Epithelial cell of proximal tubule (primary cell): ENCODE measurements at regions not wholly inside any gene's neighbourhood (a gene's known extent, or its start where the extent isn't known, plus 50 kb on each side); places are given as distances from the start of the nearest gene placed in this dataset.
"Not testable (repeated sequence)": the region's sequence is repeated elsewhere in the genome, so short reads cannot be mapped to it uniquely, and the experiment has no call there.

Source experiments
- DNase-seq: peaks from one replicate; pipeline ENCODE4 v3.0.0-alpha.2; 2011; ENCODE audit warnings: low read depth
- H3K4me3 ChIP-seq: 2 replicates; pipeline ENCODE4 v1.5.1; 2011; ENCODE audit warnings: low read depth, mild to moderate bottlenecking, low read length
- TF ChIP-seq, protein P1 (sequence below): conservative IDR thresholded peaks from 2 replicates; pipeline ENCODE4 v1.5.1; 2012; ENCODE audit warnings: low read depth, mild to moderate bottlenecking, low read length

- TF ChIP-seq, protein P1, sequence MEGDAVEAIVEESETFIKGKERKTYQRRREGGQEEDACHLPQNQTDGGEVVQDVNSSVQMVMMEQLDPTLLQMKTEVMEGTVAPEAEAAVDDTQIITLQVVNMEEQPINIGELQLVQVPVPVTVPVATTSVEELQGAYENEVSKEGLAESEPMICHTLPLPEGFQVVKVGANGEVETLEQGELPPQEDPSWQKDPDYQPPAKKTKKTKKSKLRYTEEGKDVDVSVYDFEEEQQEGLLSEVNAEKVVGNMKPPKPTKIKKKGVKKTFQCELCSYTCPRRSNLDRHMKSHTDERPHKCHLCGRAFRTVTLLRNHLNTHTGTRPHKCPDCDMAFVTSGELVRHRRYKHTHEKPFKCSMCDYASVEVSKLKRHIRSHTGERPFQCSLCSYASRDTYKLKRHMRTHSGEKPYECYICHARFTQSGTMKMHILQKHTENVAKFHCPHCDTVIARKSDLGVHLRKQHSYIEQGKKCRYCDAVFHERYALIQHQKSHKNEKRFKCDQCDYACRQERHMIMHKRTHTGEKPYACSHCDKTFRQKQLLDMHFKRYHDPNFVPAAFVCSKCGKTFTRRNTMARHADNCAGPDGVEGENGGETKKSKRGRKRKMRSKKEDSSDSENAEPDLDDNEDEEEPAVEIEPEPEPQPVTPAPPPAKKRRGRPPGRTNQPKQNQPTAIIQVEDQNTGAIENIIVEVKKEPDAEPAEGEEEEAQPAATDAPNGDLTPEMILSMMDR = no peak
- DNase-seq = no peak
- peak overlapping the region; percentile 57 for H3K4me3 ChIP-seq
Observed at GRCh38 chr15:24772266-24772665, 96.7 kb downstream of the NPAP1 start.

GRCh38 chr15:24772686-24773373 is 97.3 kb downstream of the NPAP1 start:
- TF ChIP-seq, protein P1 = no peak
- DNase-seq = peak; percentile 31
- H3K4me3 ChIP-seq = peak overlapping the region; percentile 57

- DNase-seq = no peak
- no peak overlapping the region for H3K4me3 ChIP-seq
- TF ChIP-seq, protein P1 = no peak
Observed at GRCh38 chr15:24777307-24777706, 101.7 kb downstream of the NPAP1 start.

DNA sequence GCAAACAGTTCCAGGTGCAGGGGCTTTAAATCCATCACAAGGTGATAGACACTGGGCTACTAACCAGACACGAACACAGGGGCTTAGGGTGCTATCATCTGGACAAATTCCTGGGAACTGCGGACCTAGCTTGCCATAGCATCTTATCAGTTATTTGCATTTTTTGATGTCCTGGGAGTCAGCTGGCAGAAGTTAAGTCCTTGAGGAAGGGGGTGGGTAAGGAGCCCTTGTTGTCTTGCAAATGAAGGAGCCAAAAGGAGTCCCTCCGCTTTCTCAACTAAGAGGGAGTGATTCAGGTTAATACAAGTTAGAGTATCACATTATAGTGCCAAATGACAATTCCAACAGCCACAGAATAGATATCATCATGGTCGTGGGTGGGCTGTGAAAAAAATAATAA is 108.9 kb downstream of the NPAP1 start:
- no peak overlapping the region for H3K4me3 ChIP-seq
- TF ChIP-seq, protein P1 = no peak
- DNase-seq = no peak

- TF ChIP-seq, protein P1 = no peak
Observed at GRCh38 chr15:24786347-24786746, 110.8 kb downstream of the NPAP1 start.

DNA sequence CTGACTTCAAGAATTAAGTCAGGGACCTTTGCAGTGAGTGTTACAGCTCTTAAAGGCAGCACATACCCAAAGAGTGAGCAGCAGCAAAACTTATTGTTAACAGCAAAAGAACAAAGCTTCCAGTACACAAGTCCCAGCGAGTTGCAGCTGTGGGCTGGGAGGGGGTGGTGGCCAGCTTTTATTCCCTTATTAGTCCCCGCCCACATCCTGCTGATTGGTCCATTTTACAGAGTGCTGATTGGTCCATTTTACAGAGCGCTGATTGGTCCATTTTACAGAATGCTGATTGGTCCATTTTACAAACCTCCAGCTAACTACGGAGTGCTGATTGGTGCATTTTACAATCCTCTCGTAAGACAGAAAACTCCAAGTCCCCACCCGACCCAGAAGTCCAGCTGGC is 127.0 kb downstream of the NPAP1 start:
- H3K4me3 ChIP-seq, DNase-seq: not testable (repeated sequence)

More at GRCh38 chr15:24786347-24786746, 110.8 kb downstream of the NPAP1 start:
- H3K4me3 ChIP-seq = no peak overlapping the region
- DNase-seq = no peak

DNA sequence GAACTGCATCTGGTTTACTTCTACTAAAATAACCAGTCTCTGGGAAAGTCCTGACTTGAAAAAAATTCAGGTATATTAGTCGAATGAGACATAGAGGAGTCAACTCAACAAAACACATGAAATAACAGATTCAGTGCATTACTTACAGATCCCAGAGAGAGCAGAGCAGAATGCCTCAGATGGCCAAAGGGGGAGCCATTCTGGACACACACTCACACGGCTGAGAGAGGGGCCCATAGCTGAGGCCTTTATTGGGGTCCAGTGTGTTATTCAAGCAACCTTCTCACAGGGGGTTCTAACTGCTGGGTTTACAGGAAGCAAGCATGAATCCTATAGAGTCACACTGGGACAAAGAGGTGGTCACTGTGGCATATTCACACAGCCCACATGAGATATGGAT is 135.1 kb upstream of the SNRPN start:
- TF ChIP-seq, protein P1 = no peak
- no peak overlapping the region for H3K4me3 ChIP-seq
- no peak for DNase-seq
